Smooth muscle cell (in vitro differentiated cells): ENCODE measurements at regions not wholly inside any gene's neighbourhood (a gene's known extent, or its start where the extent isn't known, plus 50 kb on each side); places are given as distances from the start of the nearest gene placed in this dataset.

Source experiments
- DNase-seq: peaks from one replicate; lab custom pipeline; 2025; ENCODE audit not compliant: unreplicated experiment; lab: John Stamatoyannopoulos, UW
- H2AFZ ChIP-seq: fragments of 200-600 bp; sonication (generic); 2 replicates; pipeline ENCODE4 v1.6.0; 2016; ENCODE audit warnings: antibody characterized with exemption, low read depth, mild to moderate bottlenecking
- H3F3A ChIP-seq: fragments of 200-600 bp; sonication (generic); 2 replicates; pipeline ENCODE4 v1.6.0; 2017; ENCODE audit warnings: antibody characterized with exemption, low read depth
- H3K27ac ChIP-seq: fragments of 200-600 bp; sonication (generic); 2 replicates; pipeline ENCODE4 v1.5.1; 2016; ENCODE audit warnings: low read depth, mild to moderate bottlenecking
- H3K27me3 ChIP-seq: fragments of 200-600 bp; sonication (generic); 2 replicates; pipeline ENCODE4 v1.6.1; 2016; ENCODE audit warnings: low read depth, mild to moderate bottlenecking
- H3K36me3 ChIP-seq: fragments of 200-600 bp; sonication (generic); 2 replicates; pipeline ENCODE4 v1.5.1; 2016; ENCODE audit warnings: low read depth
- H3K4me1 ChIP-seq: fragments of 200-600 bp; sonication (generic); 2 replicates; pipeline ENCODE4 v1.5.1; 2016; ENCODE audit warnings: low read depth
- H3K4me2 ChIP-seq: fragments of 200-600 bp; sonication (generic); 2 replicates; pipeline ENCODE4 v1.6.0; 2016; ENCODE audit warnings: mild to moderate bottlenecking
- H3K4me3 ChIP-seq: fragments of 200-600 bp; sonication (generic); 2 replicates; pipeline ENCODE4 v1.5.1; 2016; ENCODE audit warnings: mild to moderate bottlenecking
- H3K79me2 ChIP-seq: fragments of 200-600 bp; sonication (generic); 2 replicates; pipeline ENCODE4 v1.6.0; 2016; ENCODE audit warnings: low read depth, mild to moderate bottlenecking
- H3K9ac ChIP-seq: fragments of 200-600 bp; sonication (generic); 2 replicates; pipeline ENCODE4 v1.6.0; 2016; ENCODE audit warnings: low read depth
- H3K9me3 ChIP-seq: fragments of 200-600 bp; sonication (generic); replicated peaks from 2 replicates; pipeline ENCODE4 v1.5.1; 2016; ENCODE audit warnings: low read depth
- H4K20me1 ChIP-seq: fragments of 200-600 bp; sonication (generic); 2 replicates; pipeline ENCODE4 v1.6.0; 2016; ENCODE audit warnings: low read depth
- CTCF ChIP-seq: fragments of 200-600 bp; sonication (generic); IDR thresholded peaks from 2 replicates; pipeline ENCODE4 v1.5.1; 2017; ENCODE audit warnings: borderline replicate concordance, mild to moderate bottlenecking, antibody characterized with exemption; ENCODE audit not compliant: insufficient read depth, poor library complexity, severe bottlenecking
- WGBS: methylation state at CpG from one replicate; pipeline ENCODE4 v1.1.7; 2016; ENCODE audit warnings: low lambda C conversion rate; 5-methylcytosine and 5-hydroxymethylcytosine counted together

DNA sequence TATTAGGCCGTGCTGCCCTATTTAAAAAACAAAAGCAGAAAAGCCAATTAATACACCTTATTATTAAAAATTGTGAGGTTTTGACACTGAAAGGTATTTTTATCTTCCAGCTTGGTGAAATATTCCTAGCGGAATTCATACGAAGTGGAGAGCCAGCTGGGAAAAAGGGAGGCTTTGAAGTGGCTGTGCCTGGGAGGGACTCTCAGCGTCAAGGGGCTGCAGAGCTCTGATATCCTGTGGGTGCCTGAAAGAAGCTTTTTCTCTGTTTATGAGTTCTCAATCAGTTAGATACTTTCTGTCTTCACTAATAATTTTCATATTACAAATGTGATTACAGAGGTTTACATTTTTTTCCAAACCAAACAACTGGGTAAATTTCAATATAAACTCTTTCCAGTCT, 140.2 kb upstream of the MIR17HG start:
- TF ChIP-seq CTCF: no peak
- 46% methylated on average over 4 of the region's 4 CpGs for WGBS
- Histone ChIP-seq H2AFZ (peak overlapping the region; percentile 24), H3K27ac (no peak overlapping the region), H3K27me3 (no peaks in the 10 kb centered on the region), H3K4me3 (no peak overlapping the region), H3K9me3 (no peaks in the 10 kb centered on the region), H3K79me2 (no peaks in the 10 kb centered on the region), H3K4me1 (peaks cover 20% of the 10 kb centered on the region), H4K20me1 (no peaks in the 10 kb centered on the region), H3F3A (no peaks in the 10 kb centered on the region), H3K4me2 (no peak overlapping the region), H3K9ac (no peak overlapping the region), H3K36me3 (no peaks in the 10 kb centered on the region)
- DNase-seq: no peak

- Histone ChIP-seq H2AFZ (no peak overlapping the region), H4K20me1 (no peaks in the 10 kb centered on the region), H3K4me3 (no peak overlapping the region), H3K9ac (no peak overlapping the region), H3K9me3 (no peaks in the 10 kb centered on the region), H3K4me1 (peaks cover 21% of the 10 kb centered on the region), H3K27me3 (no peaks in the 10 kb centered on the region), H3K27ac (no peak overlapping the region), H3F3A (no peaks in the 10 kb centered on the region), H3K4me2 (no peak overlapping the region), H3K79me2 (no peaks in the 10 kb centered on the region), H3K36me3 (no peaks in the 10 kb centered on the region)
- WGBS: 51% methylated on average over 3 of the region's 3 CpGs
- DNase-seq: no peak
- no peak for TF ChIP-seq CTCF
Measured at GRCh38 chr13:91211510-91211909, 136.0 kb upstream of the MIR17HG start.

DNA sequence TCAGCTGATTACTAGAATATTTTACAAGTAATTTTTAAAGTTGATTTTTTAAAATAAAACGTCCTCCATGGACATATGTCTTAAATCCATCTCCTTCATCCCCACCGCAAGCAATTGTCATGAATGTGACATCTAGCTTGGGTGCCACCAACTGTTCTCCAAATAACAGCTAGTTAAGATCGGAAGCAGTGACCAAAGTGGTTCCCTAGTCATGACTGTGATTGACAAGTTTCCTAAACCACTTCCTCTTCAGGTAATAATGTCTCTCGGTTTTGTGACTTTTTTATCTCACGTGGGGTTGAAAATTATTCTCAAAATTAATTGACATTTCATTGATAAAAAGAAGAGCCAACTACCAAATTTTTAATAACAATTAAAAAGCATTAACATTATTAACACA, 135.3 kb upstream of the MIR17HG start:
- Histone ChIP-seq H3K4me3 (no peak overlapping the region), H3K27ac (no peak overlapping the region), H4K20me1 (no peaks in the 10 kb centered on the region), H3K27me3 (no peaks in the 10 kb centered on the region), H2AFZ (no peak overlapping the region), H3K4me2 (no peak overlapping the region), H3K9ac (no peak overlapping the region), H3F3A (no peaks in the 10 kb centered on the region), H3K4me1 (peaks cover 24% of the 10 kb centered on the region), H3K79me2 (no peaks in the 10 kb centered on the region), H3K36me3 (no peaks in the 10 kb centered on the region), H3K9me3 (no peaks in the 10 kb centered on the region)
- no peak for TF ChIP-seq CTCF
- WGBS: 64% methylated on average over 5 of the region's 5 CpGs
- DNase-seq: no peak

DNA sequence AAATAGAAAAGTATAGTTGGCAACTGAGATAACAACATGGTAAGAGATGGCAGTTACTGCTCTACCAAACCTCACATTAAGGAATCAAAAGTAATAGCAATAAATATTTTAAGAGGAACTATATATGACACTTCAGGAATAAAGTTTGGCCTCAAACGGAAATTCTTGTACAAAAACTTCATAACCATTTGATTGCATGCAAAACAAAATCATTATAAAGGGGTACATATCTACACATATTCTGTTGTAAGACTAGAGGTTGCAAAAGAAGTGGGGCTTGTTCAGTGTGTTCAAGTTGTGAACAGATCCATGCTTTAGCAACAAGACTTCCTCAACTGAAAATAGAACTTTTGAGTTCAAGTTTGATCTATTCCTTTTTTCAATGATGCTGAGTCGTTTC, 133.5 kb upstream of the MIR17HG start:
- H3K4me1 ChIP-seq: peaks cover 40% of the 10 kb centered on the region
- no peaks in the 10 kb centered on the region for H3K36me3 ChIP-seq
- H3K27me3 ChIP-seq: no peaks in the 10 kb centered on the region
- H2AFZ ChIP-seq: no peak overlapping the region
- 76% methylated on average over 2 of the region's 2 CpGs for WGBS
- no peaks in the 10 kb centered on the region for H4K20me1 ChIP-seq
- no peaks in the 10 kb centered on the region for H3K79me2 ChIP-seq
- H3K9me3 ChIP-seq: no peaks in the 10 kb centered on the region
- DNase-seq: no peak
- no peak for TF ChIP-seq CTCF
- no peak overlapping the region for H3K27ac ChIP-seq
- H3K4me3 ChIP-seq: no peak overlapping the region
- H3K4me2 ChIP-seq: no peak overlapping the region
- no peaks in the 10 kb centered on the region for H3F3A ChIP-seq
- H3K9ac ChIP-seq: no peak overlapping the region
